NCI-H345 (cell line): ENCODE measurements at regions not wholly inside any gene's neighbourhood (a gene's known extent, or its start where the extent isn't known, plus 50 kb on each side); places are given as distances from the start of the nearest gene placed in this dataset.
"Not testable (repeated sequence)": the region's sequence is repeated elsewhere in the genome, so short reads cannot be mapped to it uniquely, and the experiment has no call there.

Experiments used
- DNase-seq: peaks from one replicate; lab custom pipeline; 2025; lab: John Stamatoyannopoulos, UW

DNA sequence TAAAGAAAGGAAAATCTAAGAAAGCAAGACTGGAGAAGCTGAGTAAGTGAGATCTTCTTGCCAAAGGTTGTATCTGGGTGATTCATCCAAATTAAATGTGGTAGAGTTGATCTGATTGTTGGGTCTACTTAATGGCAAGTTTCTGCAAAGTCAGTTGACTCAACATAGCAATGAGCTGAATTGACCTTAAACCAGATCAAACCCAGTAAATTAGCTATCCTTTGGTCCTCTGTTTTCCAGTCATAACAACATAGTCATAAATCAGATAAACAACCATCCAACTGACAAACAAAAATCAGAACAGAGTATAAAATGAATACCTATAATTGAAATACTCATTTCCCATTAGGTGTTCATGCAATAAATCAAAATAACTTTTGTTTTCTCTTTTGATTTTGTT is 142.6 kb upstream of the CFAP20DC start:
- DNase-seq = no peak

DNA sequence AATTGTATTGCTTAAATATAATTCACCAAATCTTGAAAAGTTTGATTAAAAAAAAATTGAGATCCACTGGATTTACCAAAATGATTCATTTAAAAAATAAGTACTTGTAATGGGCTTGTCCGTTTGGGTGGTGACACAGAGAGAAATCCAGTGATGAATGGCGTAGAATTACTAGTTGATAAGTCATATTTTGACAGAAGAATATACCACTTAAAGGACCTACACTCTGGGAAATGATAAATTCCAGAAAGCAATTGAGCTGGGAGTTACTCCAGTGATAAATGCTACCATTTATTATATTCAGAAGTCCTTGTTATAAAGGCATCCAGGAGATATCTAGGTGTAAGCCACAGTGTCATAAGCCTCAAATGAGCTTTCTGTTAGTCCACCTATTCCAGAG is 141.8 kb upstream of the CFAP20DC start:
- no peak for DNase-seq

DNA sequence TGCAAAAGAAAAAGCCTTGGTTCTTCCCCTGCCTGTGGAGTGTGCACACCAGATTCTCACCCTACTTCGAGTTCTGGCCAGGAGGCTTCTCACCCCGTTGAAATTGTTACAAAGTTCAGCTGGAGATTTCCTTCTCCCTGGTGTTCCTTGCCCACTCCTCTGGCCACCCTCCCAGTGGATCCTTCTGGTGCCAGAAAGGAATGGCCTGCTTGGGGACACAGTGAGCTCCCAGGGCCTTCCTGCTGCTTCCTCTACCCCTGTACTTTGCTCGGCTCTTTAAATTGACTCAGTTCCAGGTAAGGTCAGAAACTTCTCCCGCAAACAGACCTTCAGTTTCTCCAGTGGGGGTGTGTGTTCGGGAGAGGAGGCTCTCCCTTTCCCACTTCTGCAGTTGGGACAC is 140.1 kb upstream of the CFAP20DC start:
- DNase-seq = no peak

DNA sequence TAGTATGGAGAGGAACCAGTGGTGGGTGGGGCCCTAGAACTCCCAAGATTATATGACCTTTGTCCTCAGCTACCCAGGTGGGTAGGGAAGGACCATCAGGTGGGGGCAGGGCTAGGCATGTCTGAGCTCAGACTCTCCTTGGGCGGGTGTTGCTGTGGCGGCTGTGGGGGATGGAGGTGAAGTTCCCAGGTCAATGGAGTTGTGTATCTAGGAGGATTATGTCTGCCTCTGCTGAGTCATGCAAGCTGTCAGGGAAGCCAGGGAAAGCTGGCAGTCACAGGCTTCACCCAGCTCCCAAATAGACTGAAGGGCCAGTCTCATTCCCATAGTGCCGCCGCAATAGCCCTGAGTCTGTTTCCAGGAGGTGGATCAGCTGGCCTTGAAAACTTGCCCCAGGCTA is 139.7 kb upstream of the CFAP20DC start:
- no peak for DNase-seq

DNA sequence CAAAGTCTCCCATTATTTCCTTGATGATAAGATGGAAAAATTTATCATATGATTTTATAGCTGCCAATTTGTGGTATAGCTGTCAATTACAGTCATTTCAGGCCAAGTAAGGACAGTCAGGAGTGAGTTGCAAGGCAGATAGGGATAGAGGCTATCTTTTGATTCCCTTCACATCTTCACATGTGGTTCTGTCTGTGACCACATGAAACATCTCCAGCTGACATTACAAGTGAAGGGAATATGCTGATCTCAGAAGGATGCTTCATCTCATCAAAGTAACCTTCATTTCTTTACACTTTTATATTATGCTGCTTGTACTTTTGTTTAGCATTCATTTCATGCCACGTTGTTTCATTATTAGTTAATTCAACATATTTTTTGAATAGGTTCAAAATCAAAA is 136.9 kb upstream of the CFAP20DC start:
- no peak for DNase-seq

DNA sequence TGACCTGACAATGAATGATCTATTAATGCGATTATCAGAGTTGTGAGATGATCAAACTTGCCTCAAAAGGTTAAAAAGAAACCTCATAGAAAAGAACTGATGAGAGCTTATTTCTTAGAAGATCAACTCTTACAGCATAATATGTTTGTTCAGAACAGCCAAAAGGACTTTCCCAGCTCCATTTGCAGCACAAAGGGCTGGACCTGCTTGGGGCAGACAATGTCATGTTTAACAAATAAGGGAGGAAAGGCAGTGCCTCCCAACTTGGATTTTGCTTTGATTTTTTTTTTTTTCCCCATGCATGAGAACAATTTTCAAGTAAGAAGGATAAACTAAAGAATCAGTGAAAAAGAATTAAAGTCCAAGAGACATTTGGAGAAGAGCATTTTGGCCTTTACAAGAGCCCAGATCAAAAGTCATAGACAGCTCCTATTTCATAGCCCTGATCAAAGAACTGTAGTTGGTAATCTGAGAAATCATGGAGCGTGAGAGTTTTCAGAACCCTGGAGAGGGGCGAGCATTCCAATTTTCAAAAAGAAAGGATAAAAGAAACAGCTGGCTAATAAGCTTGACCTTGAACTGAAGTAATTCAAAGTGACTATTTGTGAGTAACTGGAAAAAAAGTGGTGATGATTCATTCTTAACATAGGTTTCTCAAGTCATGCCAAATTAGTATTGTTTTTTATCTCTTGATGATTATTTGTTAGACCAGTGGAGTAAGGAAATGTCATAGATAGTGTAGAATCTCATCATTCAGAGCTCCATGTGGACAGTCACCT is 136.0 kb upstream of the CFAP20DC start:
- DNase-seq = no peak

DNA sequence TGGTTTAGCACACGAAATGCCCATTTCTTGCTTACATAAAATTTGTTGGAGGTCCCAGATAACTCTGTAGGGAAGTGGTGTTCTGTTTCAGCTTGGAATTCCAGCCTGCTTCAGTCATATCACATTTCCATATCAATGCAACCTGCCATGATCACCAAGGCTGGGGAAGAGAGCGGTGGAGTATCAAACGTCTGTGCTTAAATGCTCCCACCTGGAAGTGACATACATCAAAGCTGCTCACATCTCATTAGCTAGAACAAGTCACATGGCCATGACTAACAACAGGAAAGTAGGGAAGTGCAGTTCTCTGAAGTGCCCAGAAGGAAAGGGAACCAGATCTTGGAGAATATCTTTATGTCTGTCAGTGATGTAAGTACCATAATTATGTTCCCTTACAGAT is 130.2 kb upstream of the CFAP20DC start:
- DNase-seq = no peak

DNA sequence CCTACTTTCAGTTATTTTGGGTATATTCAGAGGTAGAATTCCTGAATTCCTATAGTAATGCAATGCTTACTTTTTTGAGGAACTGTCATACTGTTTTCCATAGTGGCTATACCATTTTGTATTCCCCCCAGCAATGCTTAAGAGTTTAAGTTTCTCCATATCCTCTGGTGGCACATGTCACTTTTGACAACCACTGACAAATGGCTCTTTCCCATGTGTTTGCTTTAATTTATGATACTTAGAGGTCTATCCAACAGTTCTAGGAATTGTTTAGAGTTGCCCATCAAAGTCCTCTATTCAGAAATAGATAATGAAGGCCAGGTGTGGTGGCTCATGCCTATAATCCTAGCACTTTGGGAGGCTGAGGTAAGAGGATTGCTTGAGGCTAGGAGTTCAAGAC is 128.9 kb upstream of the CFAP20DC start:
- DNase-seq = no peak

DNA sequence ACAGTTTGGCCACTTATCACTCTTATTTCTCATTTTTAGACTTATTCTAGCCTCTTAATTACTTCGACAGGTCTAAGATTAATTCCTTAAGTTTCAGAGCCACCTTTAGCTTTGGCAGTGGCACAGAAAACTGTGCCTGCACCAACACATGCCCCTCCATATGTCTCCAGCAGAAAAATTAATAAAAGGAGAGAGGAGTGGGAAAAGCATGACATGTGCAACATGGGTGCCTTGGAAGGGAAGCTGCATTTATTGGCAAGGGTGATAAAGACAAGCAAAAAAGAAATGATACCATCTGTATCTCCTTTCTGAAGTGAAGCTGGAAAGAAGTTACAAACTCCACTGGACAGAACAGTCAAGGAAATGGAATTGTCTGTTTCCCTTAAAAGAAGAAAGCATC is 121.7 kb upstream of the CFAP20DC start:
- no peak for DNase-seq

DNA sequence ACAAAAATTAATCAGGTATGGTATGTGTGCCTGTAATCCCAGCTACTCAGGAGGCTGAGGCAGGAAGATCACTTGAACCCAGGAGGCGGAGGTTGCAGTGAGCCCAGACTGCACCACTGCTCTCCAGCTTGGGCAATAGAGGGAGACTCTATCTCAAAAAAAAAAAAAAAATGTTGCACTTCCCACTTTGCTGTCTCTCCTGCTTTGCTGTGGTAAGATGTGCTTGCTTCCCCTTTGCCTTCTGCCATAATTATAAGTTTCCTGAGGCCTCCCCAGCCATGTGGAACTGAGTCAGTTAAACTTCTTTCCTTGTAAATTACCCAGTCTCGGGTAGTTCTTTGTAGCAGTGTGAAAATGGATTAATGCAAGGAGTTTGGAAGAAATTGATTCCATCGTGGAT is 120.3 kb upstream of the CFAP20DC start:
- DNase-seq = not testable (repeated sequence)

DNA sequence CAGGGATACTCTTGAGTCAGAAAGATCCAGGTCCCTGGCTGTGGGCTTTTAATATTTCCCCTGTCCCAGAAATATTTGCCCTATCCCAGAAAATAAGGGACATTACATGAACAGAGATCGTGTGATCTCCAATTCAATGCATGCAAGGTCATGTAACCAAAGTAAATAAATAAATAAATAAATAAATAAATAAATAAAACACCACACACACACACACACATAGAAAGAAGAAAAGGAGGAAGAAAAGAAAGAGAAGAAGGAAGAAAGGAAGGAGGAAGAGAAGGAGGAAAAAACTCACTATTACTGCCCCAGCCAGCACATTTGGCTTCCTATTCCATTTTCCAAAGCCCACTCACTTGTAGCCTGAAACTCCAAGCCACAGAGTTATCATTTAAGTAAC is 117.9 kb upstream of the CFAP20DC start:
- no peak for DNase-seq

DNA sequence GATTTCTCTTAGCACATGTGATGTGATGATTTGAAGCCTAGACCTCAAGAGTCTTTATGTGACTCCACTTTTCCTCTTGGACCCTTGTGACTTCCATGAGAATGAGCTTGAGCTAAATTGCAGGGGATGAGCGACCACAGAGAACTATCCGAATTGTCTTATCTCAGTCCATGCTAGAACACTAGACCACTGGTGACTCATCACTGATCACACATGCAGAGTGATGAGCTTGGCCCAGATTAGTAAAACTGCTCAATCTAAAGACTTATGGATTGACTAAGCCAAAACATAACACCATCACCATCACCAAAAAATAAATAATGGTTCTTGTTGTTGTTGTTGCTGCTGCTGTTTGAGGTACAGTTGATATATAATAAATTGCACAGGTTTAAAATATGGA is 114.1 kb upstream of the CFAP20DC start:
- DNase-seq = no peak

DNA sequence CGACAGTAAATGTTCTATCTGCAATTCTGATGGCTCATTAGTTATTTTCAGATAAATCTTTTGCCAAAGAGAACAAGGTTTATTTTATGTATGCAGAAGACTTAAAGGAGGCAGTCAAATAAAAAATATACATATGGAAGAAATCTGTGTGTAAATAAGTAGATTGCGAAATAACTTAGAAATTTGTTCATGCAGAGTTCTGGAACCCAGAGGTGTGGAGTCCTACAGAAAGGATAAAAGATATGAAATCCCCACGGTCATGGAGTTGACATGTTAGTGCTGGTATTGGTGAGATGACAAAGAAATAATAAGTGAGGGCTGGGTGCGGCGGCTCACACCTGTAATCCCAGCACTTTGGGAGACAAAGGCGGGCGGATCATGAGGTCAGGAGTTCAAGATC is 111.2 kb upstream of the CFAP20DC start:
- DNase-seq = no peak

DNA sequence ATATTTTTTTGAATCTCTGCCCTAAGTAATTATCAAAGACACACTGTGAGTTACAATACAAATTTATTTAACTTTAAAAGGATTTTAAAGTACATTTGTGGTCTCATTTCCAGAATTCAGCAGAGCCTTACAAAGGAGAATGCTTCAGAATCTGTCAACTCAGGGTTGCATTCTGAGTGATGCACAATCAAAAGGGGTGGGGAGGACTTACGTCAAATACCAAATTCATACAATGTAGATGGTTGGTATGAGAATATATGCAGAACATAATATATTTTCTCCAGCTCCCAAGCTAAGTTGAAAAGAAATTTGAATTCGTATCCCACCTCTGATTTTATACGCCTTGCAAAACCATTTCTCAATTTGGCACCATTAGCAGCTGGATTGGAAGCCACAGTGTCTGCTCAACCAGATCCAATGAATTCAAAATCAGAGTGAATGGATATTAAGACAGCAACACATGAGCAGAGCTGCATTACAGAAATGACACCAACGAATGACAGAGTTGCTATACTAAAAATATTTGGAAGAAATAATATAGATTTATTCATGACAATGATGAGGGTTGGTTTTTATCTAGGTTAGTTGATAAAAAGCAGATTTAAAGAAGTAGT is 110.4 kb upstream of the CFAP20DC start:
- no peak for DNase-seq

DNA sequence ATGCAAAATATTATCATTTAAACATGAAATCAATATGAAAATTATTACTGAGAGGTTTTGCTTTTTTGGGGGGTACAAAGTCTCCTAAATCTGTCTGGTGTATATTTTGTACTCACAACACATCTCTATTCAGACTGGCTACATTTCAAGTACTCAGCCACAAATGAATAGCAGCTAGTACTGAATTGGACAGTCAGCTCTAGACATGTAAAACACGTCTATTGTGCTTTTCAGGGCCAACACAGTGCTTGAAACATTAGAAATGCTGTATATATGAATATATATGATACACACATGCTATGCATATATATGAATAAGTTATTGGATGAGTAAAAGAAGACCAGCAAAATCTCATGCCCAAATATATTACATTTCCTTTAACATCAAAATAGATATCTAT is 103.8 kb upstream of the CFAP20DC start:
- DNase-seq = no peak

DNA sequence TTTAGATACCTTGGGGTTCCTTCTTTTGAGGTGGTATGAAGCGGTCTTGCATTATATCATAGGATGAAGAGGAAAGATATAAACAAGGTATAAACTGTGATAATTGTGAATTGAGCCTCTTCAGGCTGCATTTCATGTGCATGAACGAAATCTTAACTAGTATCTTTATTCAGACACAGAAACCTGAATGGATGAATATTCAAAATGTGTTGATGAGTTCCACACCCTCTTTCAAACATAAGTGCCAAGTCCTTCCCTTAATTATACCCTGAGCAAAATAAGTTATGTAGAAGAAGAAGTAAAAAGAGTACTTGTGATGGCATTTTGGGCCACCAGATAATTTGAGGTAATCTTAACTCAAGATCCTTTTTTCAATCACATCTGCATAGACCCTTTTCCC is 103.1 kb upstream of the CFAP20DC start:
- DNase-seq = no peak

DNA sequence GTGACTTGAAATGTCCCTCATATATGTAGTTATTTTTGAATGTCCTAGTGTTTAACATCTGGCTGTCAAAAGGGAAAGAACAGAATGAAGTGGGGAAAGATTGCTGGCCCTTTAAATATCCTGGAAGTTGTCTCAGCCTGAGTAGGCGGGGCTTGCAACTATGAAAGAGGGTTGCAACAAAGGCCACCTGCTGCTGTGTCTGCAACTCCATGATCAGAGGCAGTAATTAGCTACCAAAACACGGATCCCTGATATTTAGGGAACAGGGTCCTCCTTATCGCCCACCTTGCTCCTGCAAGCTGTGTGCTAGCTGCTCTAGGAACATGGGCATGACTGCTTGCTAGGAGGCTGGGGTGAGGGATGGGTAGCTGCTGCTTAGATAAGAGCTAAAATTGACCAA is 100.2 kb upstream of the CFAP20DC start:
- DNase-seq = no peak

DNA sequence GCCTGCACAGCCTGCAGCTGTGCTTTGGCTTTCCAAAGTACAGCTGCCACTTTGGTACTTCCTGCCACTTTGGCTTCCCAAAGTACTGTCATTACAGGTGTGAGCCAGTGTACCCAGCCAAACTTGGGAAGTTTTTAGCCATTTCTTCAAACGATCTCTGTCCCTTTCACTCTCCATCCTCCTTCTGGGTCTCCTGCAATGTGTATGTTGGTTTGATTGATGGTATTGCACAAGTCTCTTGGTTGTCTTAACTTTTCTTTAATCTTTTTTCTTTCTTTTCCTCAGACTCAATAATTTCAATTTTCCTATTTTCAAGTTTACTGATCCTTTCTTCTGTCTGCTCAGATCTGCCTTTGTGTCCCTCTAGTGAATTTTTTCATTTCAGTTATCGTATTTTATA is 99.3 kb upstream of the CFAP20DC start:
- DNase-seq = no peak

DNA sequence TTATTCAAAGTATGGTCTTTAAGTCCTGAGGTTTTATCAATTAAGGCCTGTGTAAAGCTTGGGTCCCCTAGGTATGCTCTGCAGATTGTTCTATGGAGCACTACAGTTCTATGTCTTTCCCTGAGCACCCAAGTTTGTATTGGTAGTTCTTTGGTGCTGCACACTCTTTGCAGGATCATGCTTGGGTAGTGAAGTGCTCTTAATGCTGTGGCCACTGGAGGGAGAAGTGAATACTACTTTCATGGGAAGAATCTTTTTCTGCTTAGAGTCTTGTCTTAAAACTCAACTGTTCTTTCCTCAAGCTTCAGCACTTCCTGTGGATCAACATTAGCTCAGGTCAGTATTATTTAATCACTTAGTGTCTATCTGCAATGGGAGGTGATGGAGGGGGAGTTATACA is 93.6 kb upstream of the CFAP20DC start:
- DNase-seq = no peak

DNA sequence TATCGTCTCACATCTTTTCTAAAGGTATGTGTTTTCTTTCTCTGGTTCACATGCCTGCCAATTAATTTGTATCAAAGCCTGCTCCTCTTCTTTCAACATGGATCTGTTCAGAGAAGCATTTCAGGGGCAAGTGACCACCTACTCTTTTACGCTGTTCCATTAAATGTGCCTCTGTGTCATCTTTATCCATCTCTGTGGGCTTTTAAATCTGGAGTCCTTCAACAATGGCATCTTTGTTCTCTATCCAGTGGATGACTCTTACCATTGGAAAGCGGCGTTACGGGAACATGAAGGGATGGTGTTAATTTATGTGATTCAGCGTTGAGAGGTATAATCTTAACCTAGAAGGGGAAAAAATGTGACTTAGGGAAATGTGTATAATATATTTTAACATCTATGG is 92.7 kb upstream of the CFAP20DC start:
- no peak for DNase-seq

DNA sequence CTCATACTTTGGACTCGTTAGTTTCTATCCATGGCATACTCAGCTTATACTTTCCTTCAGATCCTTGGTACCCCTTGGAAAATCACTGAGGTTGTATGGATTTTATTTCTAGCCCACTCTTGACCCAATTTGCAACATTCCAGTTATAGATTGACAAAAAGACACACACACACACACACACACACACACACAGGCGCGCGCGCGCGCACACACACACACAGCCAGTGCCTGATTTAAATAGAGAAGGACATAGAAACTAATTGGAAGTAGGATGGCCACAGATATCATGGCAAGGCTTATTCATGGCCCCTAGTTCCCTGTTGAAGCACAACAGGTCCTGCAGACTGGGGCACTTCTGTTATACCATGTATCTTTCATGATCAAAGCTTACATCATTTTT is 89.1 kb upstream of the CFAP20DC start:
- no peak for DNase-seq

DNA sequence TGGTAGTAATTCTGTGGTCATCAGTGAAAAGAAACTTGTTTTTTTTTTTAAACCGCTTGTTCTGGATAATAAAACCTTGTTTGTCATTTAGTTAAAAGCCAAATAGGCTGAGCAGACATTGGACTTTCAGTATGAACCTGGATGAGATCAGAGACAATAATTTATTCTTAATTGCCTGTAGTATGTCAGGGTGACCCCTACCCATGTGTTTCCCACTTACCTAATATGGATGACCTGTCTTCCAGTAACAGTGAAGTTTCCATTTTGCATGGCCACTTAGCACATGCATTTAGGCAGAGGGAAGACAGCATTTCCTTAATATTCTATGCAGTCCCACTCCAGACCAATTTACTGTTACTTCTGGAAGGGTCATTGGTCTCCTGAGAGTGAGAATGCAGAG is 87.6 kb upstream of the CFAP20DC start:
- no peak for DNase-seq

DNA sequence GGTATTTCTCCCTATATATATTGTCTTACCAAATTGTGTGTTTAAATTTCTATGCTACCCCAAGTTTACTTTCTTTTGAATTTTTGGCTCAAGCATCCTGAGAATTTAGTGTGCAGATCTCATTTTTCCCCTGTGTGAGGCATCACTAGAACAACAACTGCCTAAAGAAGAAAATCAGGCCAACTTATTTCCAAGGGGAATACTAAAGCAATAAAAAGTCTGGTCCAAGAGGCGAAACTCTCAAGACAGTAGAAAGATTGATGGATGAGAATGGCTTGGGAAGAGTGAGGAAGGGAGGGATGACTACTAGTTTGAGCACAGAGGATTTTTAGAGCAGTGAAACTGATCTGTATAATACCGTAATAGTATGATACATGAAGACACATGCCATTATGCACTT is 86.3 kb upstream of the CFAP20DC start:
- DNase-seq = no peak

DNA sequence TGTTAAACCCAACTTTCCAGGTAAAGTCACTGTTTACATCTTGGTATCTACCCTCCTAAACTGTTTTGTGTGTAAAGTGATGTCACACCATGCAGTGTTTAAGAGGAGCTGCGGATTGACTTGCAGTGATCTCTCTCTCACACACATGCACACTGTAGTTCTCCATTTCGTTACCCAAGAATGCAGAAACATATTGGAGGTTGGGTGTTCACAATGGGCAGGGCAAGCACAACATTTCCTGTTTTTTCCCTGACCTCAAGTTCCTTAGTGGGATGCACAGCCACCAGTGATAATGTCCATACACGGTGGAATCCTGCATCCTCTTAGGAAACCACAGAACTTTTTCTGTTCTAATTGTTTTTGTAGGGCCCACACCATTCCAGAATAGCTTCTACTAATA is 85.3 kb upstream of the CFAP20DC start:
- DNase-seq = no peak
